Fibroblast of pulmonary artery (primary cell): ENCODE measurements at regions not wholly inside any gene's neighbourhood (a gene's known extent, or its start where the extent isn't known, plus 50 kb on each side); places are given as distances from the start of the nearest gene placed in this dataset.
A peak's percentile ranks its signal among the peaks of the same experiment; 100 is the strongest.

Source experiments
- DNase-seq: peaks from one replicate; pipeline ENCODE4 v3.0.0-alpha.2; 2010; ENCODE audit warnings: low read depth
- H3K4me3 ChIP-seq: replicated peaks from 2 replicates; pipeline ENCODE4 v1.5.1; 2011; ENCODE audit warnings: low read depth, mild to moderate bottlenecking, control low read depth, low read length, moderate library complexity
- TF ChIP-seq, protein P1 (sequence below): IDR thresholded peaks from 2 replicates; pipeline ENCODE4 v1.5.1; 2011; ENCODE audit warnings: mild to moderate bottlenecking, control low read depth, low read length, inconsistent platforms; ENCODE audit errors: missing control alignments

DNA sequence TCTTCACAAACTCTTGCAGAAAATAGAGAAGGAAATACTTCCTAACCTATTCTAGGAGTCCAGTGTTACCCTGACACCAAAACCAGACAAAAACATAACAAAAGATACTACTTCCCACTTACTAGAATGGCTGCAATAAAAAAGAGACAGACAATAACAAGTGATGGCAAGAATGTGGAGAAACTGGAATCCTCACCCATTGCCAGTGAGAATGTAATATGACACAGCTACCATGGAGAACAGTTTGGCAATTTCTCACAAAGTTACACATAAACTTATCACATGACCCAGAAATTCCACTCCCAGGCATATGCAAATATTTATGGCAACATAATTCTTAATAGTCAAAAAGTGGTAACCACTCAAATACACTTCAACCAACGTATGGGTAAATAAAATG is 209.8 kb upstream of the CTAGE1 start:
- no peak overlapping the region for H3K4me3 ChIP-seq
- no peak for DNase-seq

DNA sequence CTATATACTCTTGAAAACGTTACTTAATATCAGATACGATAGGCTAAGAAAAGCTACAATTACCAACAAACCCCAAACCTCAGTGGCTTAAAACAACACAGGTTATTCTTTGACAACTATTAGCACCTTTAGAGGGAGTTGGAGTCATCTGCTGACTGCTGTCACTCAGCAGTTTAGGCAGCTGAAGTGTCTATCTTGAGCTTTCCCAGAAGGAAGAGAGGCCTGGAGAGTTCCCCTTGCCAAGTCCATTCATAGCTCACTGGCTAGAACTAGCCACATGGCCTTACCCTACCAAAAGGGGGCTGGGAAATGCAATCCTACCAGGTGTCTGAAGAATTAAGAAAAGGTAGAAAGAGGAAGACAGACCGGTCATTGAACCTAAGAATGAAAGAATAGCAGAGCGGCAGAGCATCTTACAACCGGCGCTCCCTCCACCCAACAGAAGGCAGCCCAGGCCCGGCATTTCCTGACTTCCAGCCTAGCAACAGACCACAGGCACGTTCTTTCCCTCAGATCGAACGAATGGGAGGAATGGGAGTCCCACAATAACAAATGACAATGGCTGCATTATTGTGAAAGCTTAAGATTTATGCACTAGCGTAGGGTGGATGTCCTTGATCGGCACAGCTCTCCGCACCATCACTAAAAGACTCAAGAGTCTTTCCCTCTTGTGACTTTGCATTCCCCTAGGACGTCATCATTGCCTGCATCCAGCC is 211.2 kb upstream of the CTAGE1 start:
- TF ChIP-seq, protein P1, sequence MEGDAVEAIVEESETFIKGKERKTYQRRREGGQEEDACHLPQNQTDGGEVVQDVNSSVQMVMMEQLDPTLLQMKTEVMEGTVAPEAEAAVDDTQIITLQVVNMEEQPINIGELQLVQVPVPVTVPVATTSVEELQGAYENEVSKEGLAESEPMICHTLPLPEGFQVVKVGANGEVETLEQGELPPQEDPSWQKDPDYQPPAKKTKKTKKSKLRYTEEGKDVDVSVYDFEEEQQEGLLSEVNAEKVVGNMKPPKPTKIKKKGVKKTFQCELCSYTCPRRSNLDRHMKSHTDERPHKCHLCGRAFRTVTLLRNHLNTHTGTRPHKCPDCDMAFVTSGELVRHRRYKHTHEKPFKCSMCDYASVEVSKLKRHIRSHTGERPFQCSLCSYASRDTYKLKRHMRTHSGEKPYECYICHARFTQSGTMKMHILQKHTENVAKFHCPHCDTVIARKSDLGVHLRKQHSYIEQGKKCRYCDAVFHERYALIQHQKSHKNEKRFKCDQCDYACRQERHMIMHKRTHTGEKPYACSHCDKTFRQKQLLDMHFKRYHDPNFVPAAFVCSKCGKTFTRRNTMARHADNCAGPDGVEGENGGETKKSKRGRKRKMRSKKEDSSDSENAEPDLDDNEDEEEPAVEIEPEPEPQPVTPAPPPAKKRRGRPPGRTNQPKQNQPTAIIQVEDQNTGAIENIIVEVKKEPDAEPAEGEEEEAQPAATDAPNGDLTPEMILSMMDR: no peak
- DNase-seq: no peak
- no peak overlapping the region for H3K4me3 ChIP-seq

More for the DNA sequence above, 209.8 kb upstream of the CTAGE1 start:
- TF ChIP-seq, protein P1: no peak

DNA sequence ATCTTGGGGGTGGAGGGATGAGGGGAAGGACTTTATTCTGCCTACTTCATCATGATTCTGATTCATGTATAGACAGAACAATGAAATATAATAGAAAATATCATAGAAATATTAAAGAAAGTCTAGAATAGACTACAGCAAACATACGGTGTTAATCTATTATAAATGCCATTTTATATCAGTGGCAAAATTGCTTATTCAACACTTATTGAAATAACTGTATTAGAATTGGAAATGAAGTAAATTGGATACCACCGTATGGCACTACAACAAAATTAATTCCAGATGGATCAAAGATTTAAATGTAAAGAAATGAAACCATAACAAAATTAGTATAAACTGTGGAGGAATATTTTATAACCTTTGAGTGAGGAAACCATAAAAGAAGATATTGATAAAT is 213.3 kb upstream of the CTAGE1 start:
- no peak for DNase-seq
- H3K4me3 ChIP-seq: no peak overlapping the region
- TF ChIP-seq, protein P1: no peak

DNA sequence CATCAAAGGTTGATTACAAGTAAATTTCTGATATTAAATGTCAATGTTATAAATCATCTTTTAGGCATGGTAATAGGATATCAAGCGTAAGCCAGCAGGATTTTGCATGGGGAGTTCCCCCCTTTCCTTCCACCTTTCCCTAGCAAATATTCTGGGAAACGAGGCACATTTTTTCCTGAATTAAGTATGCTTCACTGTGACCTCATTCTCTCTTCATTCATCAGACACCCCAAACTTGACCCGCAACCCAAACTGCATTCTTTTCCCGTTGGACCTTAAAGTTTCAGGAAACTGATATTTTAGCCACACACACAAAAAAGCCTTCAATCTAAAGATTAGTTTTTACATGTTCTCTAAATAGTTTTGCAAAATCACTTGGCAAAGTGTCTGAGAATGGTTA is 214.5 kb upstream of the CTAGE1 start:
- TF ChIP-seq, protein P1: no peak
- DNase-seq: no peak
- no peak overlapping the region for H3K4me3 ChIP-seq

DNA sequence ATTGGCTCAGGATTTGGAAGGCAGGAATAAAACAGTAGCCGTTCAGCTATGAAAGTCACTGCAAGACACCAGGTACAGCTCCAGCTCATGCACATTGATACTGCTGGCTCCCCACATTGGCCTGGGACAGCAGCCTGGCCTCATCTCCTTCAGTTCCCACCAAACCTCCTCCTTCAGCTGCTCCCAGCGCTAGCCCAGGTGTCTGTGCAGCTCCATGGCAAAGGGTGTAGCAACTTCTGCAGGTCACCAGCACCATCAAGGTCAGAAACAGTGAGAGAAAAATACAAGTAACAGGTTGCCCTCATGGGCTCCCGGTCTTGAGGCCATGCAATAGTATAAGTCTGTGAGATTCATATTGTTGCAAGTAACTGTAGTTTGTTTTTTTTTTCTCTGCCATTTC is 216.7 kb upstream of the CTAGE1 start:
- no peak overlapping the region for H3K4me3 ChIP-seq
- DNase-seq: no peak
- TF ChIP-seq, protein P1: no peak

DNA sequence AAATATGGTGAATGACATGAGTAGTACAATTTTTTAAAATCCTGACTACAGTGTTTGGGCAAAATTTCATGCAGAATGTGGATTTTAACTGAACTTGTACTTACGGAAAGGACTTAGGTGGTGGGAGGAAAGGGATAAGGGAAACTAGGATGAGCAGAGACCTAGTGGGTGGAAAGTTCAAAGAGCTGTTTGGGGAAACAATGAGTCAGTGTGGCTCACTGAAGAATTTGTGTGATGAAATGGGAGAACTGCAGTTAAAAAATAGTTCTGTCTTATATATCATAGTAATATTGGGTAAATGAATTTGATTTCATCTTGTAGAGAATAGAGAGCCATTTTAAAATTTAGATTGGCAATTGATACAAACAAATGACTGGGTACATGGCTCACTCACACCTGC is 220.1 kb upstream of the CTAGE1 start:
- peak; percentile 88 for DNase-seq
- TF ChIP-seq, protein P1: no peak
- no peak overlapping the region for H3K4me3 ChIP-seq

DNA sequence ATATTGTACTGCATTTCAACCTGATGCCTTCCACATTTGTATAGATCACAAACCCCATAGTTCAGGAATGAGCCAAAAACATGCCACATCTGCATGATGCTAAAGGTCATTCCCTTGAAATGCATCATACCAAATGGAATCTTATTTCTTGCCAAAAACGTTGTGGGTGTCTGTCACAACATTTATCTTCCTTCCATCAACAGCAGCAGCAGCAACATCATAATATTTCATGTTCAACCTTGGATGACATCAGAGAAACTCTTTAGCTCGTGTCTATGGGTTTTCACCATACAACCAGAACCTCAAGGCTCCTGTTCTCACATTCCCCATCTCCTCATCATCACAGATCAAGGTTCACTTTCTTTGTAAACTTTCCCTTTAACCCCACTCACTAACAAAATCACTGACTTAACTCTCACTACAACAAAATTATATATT is 221.3 kb upstream of the CTAGE1 start:
- TF ChIP-seq, protein P1: no peak
- H3K4me3 ChIP-seq: no peak overlapping the region
- DNase-seq: peak; percentile 89
